Transverse colon (tissue), 4 donors: ENCODE measurements at regions not wholly inside any gene's neighbourhood (a gene's known extent, or its start where the extent isn't known, plus 50 kb on each side); places are given as distances from the start of the nearest gene placed in this dataset.

Experiments
- CTCF ChIP-seq, 5 experiments: fragments of 200-600 bp in 3 of 5; fragments of 450-650 bp in 2 of 5; sonication (generic) in 3 of 5; IDR thresholded peaks; 1 replicate in 2 of 5; 2 replicates in 3 of 5; pipeline ENCODE4 v1.5.1; 2016 to 2017; ENCODE audit warnings: antibody characterized with exemption in 5 of 5, inconsistent platforms in 3 of 5, mild to moderate bottlenecking in 2 of 5, moderate library complexity in 1 of 5
- POLR2A ChIP-seq: fragments of 450-650 bp; IDR thresholded peaks from one replicate; pipeline ENCODE4 v1.6.1; 2016; ENCODE audit warnings: antibody characterized with exemption, mild to moderate bottlenecking, moderate library complexity
- POLR2AphosphoS5 ChIP-seq, 3 donors: sonication (generic); formaldehyde crosslinking; IDR thresholded peaks; one replicate each; pipeline ENCODE4 v1.6.1; 2016; ENCODE audit warnings: antibody characterized with exemption in 3 of 3

GRCh38 chr22:48785792-48786678, 1041.6 kb downstream of the BRD1 start:
- no peak for TF ChIP-seq POLR2AphosphoS5 (IDR thresholded peaks at IDR 0.05)
- no peak for TF ChIP-seq CTCF (IDR thresholded peaks at IDR 0.05)
- no peak for TF ChIP-seq POLR2A
